HL-60 (cell line): ENCODE measurements at regions not wholly inside any gene's neighbourhood (a gene's known extent, or its start where the extent isn't known, plus 50 kb on each side); places are given as distances from the start of the nearest gene placed in this dataset.

Experiments used
- DNase-seq, 2 experiments: peaks; one replicate each; pipeline ENCODE4 v3.0.0-alpha.2; 2010 to 2020; ENCODE audit warnings: low read depth in 1 of 2, low spot score in 1 of 2
- H3K27ac ChIP-seq: fragments of 250-450 bp; sonication (Bioruptor Pico); replicated peaks from 2 replicates; pipeline ENCODE4 v1.5.1; 2020; ENCODE audit warnings: mild to moderate bottlenecking, moderate library complexity
- H3K27me3 ChIP-seq: fragments of 250-450 bp; sonication (Bioruptor Pico); 2 replicates; pipeline ENCODE4 v1.5.1; 2021; ENCODE audit warnings: mild to moderate bottlenecking, moderate library complexity; ENCODE audit not compliant: insufficient read depth, poor library complexity, severe bottlenecking
- H3K4me3 ChIP-seq: replicated peaks from 2 replicates; pipeline ENCODE4 v1.5.1; 2011; ENCODE audit warnings: mild to moderate bottlenecking, control low read depth, low read length; ENCODE audit not compliant: insufficient read depth
- GABPA ChIP-seq: IDR thresholded peaks from 2 replicates; pipeline ENCODE4 v1.6.1; 2012; ENCODE audit warnings: low read depth
- POLR2AphosphoS5 ChIP-seq: IDR thresholded peaks from 2 replicates; pipeline ENCODE4 v1.6.1; 2012; ENCODE audit warnings: low read depth
- SPI1 ChIP-seq: IDR thresholded peaks from 2 replicates; pipeline ENCODE4 v1.6.1; 2012; ENCODE audit warnings: low read depth, mild to moderate bottlenecking, borderline replicate concordance
- TF ChIP-seq, protein P1 (sequence below): IDR thresholded peaks from 2 replicates; pipeline ENCODE4 v1.6.1; 2012; ENCODE audit warnings: low read depth; ENCODE audit not compliant: insufficient replicate concordance
- TF ChIP-seq, protein P2 (sequence below): IDR thresholded peaks from one replicate; pipeline ENCODE4 v1.5.1; 2011; ENCODE audit warnings: low read length, control low read depth, inconsistent platforms; ENCODE audit not compliant: insufficient read depth

GRCh38 chr6:94245395-94245794 lies 826.0 kb upstream of the EPHA7 start:
- TF ChIP-seq, protein P1, sequence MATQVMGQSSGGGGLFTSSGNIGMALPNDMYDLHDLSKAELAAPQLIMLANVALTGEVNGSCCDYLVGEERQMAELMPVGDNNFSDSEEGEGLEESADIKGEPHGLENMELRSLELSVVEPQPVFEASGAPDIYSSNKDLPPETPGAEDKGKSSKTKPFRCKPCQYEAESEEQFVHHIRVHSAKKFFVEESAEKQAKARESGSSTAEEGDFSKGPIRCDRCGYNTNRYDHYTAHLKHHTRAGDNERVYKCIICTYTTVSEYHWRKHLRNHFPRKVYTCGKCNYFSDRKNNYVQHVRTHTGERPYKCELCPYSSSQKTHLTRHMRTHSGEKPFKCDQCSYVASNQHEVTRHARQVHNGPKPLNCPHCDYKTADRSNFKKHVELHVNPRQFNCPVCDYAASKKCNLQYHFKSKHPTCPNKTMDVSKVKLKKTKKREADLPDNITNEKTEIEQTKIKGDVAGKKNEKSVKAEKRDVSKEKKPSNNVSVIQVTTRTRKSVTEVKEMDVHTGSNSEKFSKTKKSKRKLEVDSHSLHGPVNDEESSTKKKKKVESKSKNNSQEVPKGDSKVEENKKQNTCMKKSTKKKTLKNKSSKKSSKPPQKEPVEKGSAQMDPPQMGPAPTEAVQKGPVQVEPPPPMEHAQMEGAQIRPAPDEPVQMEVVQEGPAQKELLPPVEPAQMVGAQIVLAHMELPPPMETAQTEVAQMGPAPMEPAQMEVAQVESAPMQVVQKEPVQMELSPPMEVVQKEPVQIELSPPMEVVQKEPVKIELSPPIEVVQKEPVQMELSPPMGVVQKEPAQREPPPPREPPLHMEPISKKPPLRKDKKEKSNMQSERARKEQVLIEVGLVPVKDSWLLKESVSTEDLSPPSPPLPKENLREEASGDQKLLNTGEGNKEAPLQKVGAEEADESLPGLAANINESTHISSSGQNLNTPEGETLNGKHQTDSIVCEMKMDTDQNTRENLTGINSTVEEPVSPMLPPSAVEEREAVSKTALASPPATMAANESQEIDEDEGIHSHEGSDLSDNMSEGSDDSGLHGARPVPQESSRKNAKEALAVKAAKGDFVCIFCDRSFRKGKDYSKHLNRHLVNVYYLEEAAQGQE: no peak
- TF ChIP-seq GABPA (no peak), POLR2AphosphoS5 (no peak), SPI1 (no peak)
- TF ChIP-seq, protein P2, sequence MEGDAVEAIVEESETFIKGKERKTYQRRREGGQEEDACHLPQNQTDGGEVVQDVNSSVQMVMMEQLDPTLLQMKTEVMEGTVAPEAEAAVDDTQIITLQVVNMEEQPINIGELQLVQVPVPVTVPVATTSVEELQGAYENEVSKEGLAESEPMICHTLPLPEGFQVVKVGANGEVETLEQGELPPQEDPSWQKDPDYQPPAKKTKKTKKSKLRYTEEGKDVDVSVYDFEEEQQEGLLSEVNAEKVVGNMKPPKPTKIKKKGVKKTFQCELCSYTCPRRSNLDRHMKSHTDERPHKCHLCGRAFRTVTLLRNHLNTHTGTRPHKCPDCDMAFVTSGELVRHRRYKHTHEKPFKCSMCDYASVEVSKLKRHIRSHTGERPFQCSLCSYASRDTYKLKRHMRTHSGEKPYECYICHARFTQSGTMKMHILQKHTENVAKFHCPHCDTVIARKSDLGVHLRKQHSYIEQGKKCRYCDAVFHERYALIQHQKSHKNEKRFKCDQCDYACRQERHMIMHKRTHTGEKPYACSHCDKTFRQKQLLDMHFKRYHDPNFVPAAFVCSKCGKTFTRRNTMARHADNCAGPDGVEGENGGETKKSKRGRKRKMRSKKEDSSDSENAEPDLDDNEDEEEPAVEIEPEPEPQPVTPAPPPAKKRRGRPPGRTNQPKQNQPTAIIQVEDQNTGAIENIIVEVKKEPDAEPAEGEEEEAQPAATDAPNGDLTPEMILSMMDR: no peak
- Histone ChIP-seq H3K27me3 (no peaks in the 10 kb centered on the region), H3K4me3 (no peak overlapping the region), H3K27ac (no peak overlapping the region)
- no peak for DNase-seq

GRCh38 chr6:94238868-94239267 lies 819.5 kb upstream of the EPHA7 start:
- TF ChIP-seq POLR2AphosphoS5: no peak
- H3K27ac ChIP-seq: no peak overlapping the region
- no peak for DNase-seq
- H3K27me3 ChIP-seq: no peaks in the 10 kb centered on the region
- H3K4me3 ChIP-seq: no peak overlapping the region

- no peak for TF ChIP-seq SPI1
- TF ChIP-seq, protein P2: no peak
- no peak for TF ChIP-seq GABPA
- H3K27me3 ChIP-seq: no peaks in the 10 kb centered on the region
- no peak for DNase-seq
- H3K27ac ChIP-seq: no peak overlapping the region
- no peak overlapping the region for H3K4me3 ChIP-seq
These were observed 808.4 kb upstream of the EPHA7 start for GRCh38 chr6:94227741-94228140.

- Histone ChIP-seq H3K27ac (no peak overlapping the region), H3K4me3 (no peak overlapping the region), H3K27me3 (no peaks in the 10 kb centered on the region)
- TF ChIP-seq SPI1 (no peak), GABPA (no peak), POLR2AphosphoS5 (no peak)
- TF ChIP-seq, protein P2: no peak
- TF ChIP-seq, protein P1: no peak
- no peak for DNase-seq
These were observed 798.5 kb upstream of the EPHA7 start for GRCh38 chr6:94217836-94218235.
